HepG2 (cell line): ENCODE measurements at regions not wholly inside any gene's neighbourhood (a gene's known extent, or its start where the extent isn't known, plus 50 kb on each side); places are given as distances from the start of the nearest gene placed in this dataset.

Experiments
- AFF4 ChIP-seq: sonication (generic); formaldehyde crosslinking; IDR thresholded peaks from 2 replicates; pipeline ENCODE4 v1.4.0; 2020; ENCODE audit warnings: missing genetic modification reagents
- ARID3A ChIP-seq: IDR thresholded peaks from 2 replicates; pipeline ENCODE4 v1.6.1; 2012; ENCODE audit warnings: low read depth, low read length, improper control_type of control experiment
- BCLAF1 ChIP-seq: fragments of 450-650 bp; IDR thresholded peaks from 2 replicates; pipeline ENCODE4 v1.6.1; 2017; ENCODE audit warnings: mild to moderate bottlenecking
- CTCF ChIP-seq: sonication (generic); formaldehyde crosslinking; IDR thresholded peaks from 2 replicates; pipeline ENCODE4 v1.5.0; 2020; ENCODE audit warnings: mild to moderate bottlenecking, missing genetic modification reagents, moderate library complexity
- ELF1 ChIP-seq: sonication (generic); formaldehyde crosslinking; IDR thresholded peaks from 2 replicates; pipeline ENCODE4 v1.4.0; 2020; ENCODE audit warnings: missing genetic modification reagents
- KAT8 ChIP-seq: IDR thresholded peaks from 2 replicates; pipeline ENCODE4 v1.6.1; 2016; ENCODE audit warnings: missing genetic modification reagents, missing compliant biosample characterization
- NR2F2 ChIP-seq: IDR thresholded peaks from 2 replicates; pipeline ENCODE4 v1.6.1; 2012; ENCODE audit warnings: low read depth, inconsistent platforms, borderline replicate concordance
- PAF1 ChIP-seq: IDR thresholded peaks from 2 replicates; pipeline ENCODE4 v1.6.1; 2016; ENCODE audit warnings: missing genetic modification reagents, missing compliant biosample characterization
- RBFOX2 ChIP-seq: fragments of 200-400 bp; formaldehyde crosslinking; IDR thresholded peaks from 2 replicates; pipeline ENCODE4 v1.6.1; 2017; ENCODE audit warnings: low read depth, mild to moderate bottlenecking, low read length
- ZNF329 ChIP-seq: sonication (generic); formaldehyde crosslinking; IDR thresholded peaks from 2 replicates; pipeline ENCODE4 v1.9.0; 2021; ENCODE audit warnings: low read depth, mild to moderate bottlenecking, missing genetic modification reagents
- ZNF446 ChIP-seq: sonication (generic); formaldehyde crosslinking; IDR thresholded peaks from 2 replicates; pipeline ENCODE4 v1.5.0; 2020; ENCODE audit warnings: mild to moderate bottlenecking, missing genetic modification reagents
- ZNF543 ChIP-seq: sonication (generic); formaldehyde crosslinking; IDR thresholded peaks from 2 replicates; pipeline ENCODE4 v1.4.0; 2020; ENCODE audit warnings: mild to moderate bottlenecking, missing genetic modification reagents
- ZNF776 ChIP-seq: sonication (generic); formaldehyde crosslinking; IDR thresholded peaks from 2 replicates; pipeline ENCODE4 v1.4.0; 2020; ENCODE audit warnings: mild to moderate bottlenecking, missing genetic modification reagents

- TF ChIP-seq AFF4 (CRISPR knock-in tag) = no peak
- no peak for TF ChIP-seq ZNF543 (CRISPR knock-in tag)
- no peak for TF ChIP-seq ZNF329 (CRISPR knock-in tag)
- no peak for TF ChIP-seq CTCF
- TF ChIP-seq NR2F2 = no peak
- no peak for TF ChIP-seq ZNF776 (CRISPR knock-in tag)
- no peak for TF ChIP-seq PAF1 (CRISPR knock-in tag)
- no peak for TF ChIP-seq BCLAF1
- no peak for TF ChIP-seq ELF1 (CRISPR knock-in tag)
- no peak for TF ChIP-seq ZNF446
- no peak for TF ChIP-seq KAT8 (CRISPR knock-in tag)
- no peak for TF ChIP-seq ARID3A
- no peak for TF ChIP-seq RBFOX2
Observed at GRCh38 chr3:16789344-16790120, 95.2 kb upstream of the PLCL2 start (continued).
